PFSK-1 (cell line): ENCODE measurements at regions not wholly inside any gene's neighbourhood (a gene's known extent, or its start where the extent isn't known, plus 50 kb on each side); places are given as distances from the start of the nearest gene placed in this dataset.

Experiments used
- POLR2AphosphoS5 ChIP-seq: IDR thresholded peaks from 2 replicates; pipeline ENCODE4 v1.6.1; 2012; ENCODE audit warnings: low read depth, mild to moderate bottlenecking, control low read depth, low read length, moderate library complexity
- REST ChIP-seq, 2 experiments: IDR thresholded peaks; 2 replicates each; pipeline versions ENCODE4 v1.6.1 to v1.8.0; 2011 to 2012; ENCODE audit warnings: low read depth in 2 of 2, low read length in 2 of 2, control low read depth in 1 of 2, inconsistent platforms in 1 of 2, mild to moderate bottlenecking in 1 of 2, moderate library complexity in 1 of 2; ENCODE audit not compliant: insufficient read depth in 1 of 2
- SIN3A ChIP-seq: IDR thresholded peaks from 2 replicates; pipeline ENCODE4 v1.6.1; 2012; ENCODE audit warnings: mild to moderate bottlenecking, low read length, moderate library complexity, borderline replicate concordance; ENCODE audit not compliant: insufficient read depth
- TAF1 ChIP-seq: IDR thresholded peaks from 2 replicates; pipeline ENCODE4 v1.6.1; 2012; ENCODE audit warnings: low read length, control low read depth, borderline replicate concordance; ENCODE audit not compliant: insufficient read depth

- no peak for TF ChIP-seq REST (IDR thresholded peaks at IDR 0.05; ENCODE audit: insufficient read depth in 1 of 2, low read depth in 2 of 2, low read length in 2 of 2)
- no peak for TF ChIP-seq SIN3A
- TF ChIP-seq TAF1, result no peak
- TF ChIP-seq POLR2AphosphoS5, result no peak
Observed at GRCh38 chr3:124273651-124274050, 281.7 kb upstream of the ROPN1 start.
